IPS-15b (cell line): ENCODE measurements at regions not wholly inside any gene's neighbourhood (a gene's known extent, or its start where the extent isn't known, plus 50 kb on each side); places are given as distances from the start of the nearest gene placed in this dataset.
"Not testable (repeated sequence)": the region's sequence is repeated elsewhere in the genome, so short reads cannot be mapped to it uniquely, and the experiment has no call there.

Source experiments
- H3K27me3 ChIP-seq: one replicate; pipeline ENCODE4 v1.6.1; 2013; ENCODE audit warnings: low read length; ENCODE audit not compliant: control insufficient read depth, insufficient read depth
- H3K36me3 ChIP-seq: one replicate; pipeline ENCODE4 v1.6.1; 2013; ENCODE audit warnings: low read length; ENCODE audit not compliant: control insufficient read depth, insufficient read depth
- H3K4me1 ChIP-seq: one replicate; pipeline ENCODE4 v1.6.1; 2013; ENCODE audit warnings: mild to moderate bottlenecking, low read length; ENCODE audit not compliant: control insufficient read depth, insufficient read depth
- H3K4me3 ChIP-seq: one replicate; pipeline ENCODE4 v1.5.1; 2013; ENCODE audit warnings: low read depth, low read length
- H3K9ac ChIP-seq: one replicate; pipeline ENCODE4 v1.6.1; 2013; ENCODE audit warnings: low read depth, mild to moderate bottlenecking, low read length
- H3K9me3 ChIP-seq: one replicate; pipeline ENCODE4 v1.6.1; 2013; ENCODE audit warnings: mild to moderate bottlenecking, low read length; ENCODE audit not compliant: control insufficient read depth, insufficient read depth

DNA sequence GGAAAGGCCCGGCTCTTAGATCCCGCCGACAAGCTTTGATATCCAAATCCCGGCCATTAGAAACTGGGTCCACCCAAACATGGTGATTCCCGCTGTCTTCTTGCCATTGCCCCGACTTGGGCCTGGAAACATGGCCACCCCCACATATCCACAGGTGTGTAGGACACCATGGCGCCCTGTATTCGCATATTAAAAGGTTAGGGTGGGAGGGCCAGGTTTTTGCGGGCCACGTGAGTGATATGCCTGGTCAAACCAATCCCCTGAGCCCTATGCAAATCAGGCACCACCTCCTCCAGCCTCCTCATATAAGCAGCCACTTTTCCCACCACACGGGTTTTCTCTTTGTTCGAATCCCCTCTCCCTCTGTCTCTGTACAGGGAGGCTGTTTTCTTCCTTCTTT is 766.4 kb downstream of the UQCRFS1 start:
- no peaks in the 10 kb centered on the region for H3K9me3 ChIP-seq
- H3K4me1 ChIP-seq = peaks cover 17% of the 10 kb centered on the region
- H3K36me3 ChIP-seq = no peaks in the 10 kb centered on the region
- H3K27me3 ChIP-seq = no peaks in the 10 kb centered on the region
- H3K4me3 ChIP-seq = peak overlapping the region; percentile 3
- H3K9ac ChIP-seq = peak overlapping the region; percentile 63

DNA sequence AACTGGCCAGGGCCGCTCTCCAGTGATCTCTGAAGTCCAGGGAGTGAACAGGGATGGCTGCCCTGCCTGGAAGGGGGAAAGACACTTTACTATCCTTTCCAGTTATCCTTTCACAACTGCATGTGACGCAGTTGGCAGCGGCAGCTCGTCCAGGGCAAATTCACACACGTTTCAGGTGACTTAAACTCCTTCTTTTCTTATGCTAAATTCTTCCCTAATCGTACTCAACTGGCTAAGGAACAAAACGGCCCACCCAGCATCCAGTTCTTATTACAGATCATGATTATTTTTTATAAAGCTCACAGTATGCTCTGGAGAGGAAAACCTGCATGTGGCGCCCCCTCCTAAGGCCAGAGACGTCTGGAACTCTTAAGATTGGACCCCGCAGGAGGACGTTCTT is 767.1 kb downstream of the UQCRFS1 start:
- Histone ChIP-seq H3K4me3 (no peak overlapping the region), H3K4me1 (peaks cover 17% of the 10 kb centered on the region), H3K36me3 (no peaks in the 10 kb centered on the region), H3K27me3 (no peaks in the 10 kb centered on the region), H3K9ac (no peak overlapping the region), H3K9me3 (no peaks in the 10 kb centered on the region)

DNA sequence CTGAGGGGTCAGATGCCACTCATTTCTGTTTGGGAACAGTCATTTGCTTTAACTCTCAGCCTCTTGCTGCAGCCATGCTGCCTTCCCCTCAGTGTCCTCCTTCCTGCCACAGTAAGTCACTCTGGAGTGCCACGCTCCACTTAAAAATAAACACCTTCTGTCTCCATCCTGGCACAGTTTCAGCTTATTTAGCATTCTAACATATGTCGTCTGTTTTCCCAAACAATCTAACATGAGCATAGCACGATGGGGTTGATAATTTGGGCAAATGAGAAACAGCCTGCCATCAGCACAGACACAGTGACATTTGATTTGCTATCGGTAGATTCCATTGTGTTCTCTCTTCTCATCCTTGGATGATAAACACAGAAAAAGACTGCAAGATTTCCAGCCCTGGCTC is 768.6 kb downstream of the UQCRFS1 start:
- H3K36me3 ChIP-seq = no peaks in the 10 kb centered on the region
- no peak overlapping the region for H3K9ac ChIP-seq
- H3K9me3 ChIP-seq = no peaks in the 10 kb centered on the region
- no peaks in the 10 kb centered on the region for H3K27me3 ChIP-seq
- no peak overlapping the region for H3K4me3 ChIP-seq
- peaks cover 17% of the 10 kb centered on the region for H3K4me1 ChIP-seq

DNA sequence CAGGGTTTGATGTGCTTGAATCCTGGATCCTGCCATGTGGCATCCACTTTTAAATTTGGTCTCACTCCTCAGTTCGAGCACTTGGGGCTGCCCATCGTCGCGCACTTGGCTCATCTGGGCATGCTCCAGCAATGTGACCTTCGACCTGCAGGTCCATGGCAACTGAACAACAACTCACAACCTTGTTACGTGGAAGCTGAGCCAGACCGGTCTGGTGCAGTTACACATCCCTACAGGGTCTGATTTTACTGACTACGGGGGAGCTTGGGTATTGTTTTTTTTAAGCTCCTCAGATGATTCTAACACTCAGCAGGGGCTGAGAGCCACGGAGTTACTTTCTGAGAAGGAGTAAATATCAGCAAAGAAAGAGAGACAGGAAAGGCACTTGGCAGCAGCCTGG is 769.6 kb downstream of the UQCRFS1 start:
- H3K9ac ChIP-seq = no peak overlapping the region
- H3K4me3 ChIP-seq = no peak overlapping the region
- no peaks in the 10 kb centered on the region for H3K9me3 ChIP-seq
- H3K27me3 ChIP-seq = no peaks in the 10 kb centered on the region
- H3K36me3 ChIP-seq = no peaks in the 10 kb centered on the region
- peaks cover 17% of the 10 kb centered on the region for H3K4me1 ChIP-seq

DNA sequence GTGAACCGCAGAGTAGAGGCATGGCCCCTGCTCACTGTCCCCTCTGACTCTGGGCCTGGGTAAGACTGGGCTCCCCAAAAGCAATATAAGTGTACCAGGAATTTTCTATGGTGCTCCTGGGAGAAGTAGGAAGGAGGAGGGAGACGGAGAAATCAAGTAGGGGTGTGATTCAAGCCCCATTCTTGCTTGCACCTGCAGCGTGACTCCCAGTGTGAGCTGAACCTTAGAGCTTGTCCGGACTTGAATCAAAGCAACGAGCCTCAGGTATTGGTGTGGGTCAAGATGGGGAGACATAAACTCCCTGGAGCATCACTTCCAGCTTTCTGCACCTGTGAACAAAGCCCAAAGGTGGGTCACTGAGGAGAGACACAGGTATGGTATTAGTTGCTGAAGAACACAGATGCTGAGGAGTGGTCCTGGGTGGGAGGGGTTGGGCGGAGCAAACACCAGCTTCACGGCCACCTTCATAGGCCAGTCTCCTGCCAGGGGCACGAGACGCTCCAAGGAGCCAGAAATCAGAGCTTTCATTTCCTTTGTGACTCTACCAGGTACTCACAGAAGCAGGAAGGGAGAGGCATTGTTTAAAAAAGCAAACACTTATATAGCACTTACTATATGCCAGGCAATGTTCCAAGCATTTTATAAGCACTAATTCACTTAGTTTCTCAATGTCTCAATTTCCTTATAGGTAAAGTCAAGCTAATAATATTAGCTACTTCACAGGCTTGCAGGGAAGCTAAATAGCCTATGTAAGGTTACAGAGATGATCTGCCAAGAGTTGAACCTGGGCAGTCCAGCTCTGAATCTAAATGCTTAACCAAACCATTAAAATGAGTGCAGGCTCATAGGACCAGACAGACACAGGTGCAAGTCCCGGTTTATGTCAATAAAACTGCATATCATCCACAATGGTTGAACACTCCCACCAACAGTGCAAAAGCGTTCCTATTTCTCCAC is 775.3 kb downstream of the UQCRFS1 start:
- Histone ChIP-seq H3K4me3 (no peak overlapping the region), H3K9ac (no peak overlapping the region), H3K9me3 (peaks cover 5% of the 10 kb centered on the region), H3K27me3 (no peaks in the 10 kb centered on the region), H3K4me1 (no peaks in the 10 kb centered on the region), H3K36me3 (peaks cover 10% of the 10 kb centered on the region)

DNA sequence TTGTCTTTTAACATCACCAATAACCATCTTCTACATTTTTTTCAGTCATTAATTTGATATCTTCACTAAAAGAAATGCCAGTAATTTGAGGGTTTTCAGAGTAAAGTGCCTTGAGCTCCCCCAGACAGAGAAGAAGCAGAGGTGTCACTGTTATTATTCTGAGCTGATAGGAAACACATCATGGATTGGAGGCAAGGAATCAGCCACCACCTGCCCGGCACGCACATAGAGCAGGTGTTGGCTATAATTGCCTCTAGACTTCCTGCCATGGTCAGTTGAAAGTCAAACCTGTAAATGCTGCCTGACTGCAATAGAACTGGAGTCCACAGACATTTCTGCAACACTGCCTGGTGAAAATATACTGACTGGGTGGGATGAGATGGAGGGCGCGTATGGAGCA is 776.6 kb downstream of the UQCRFS1 start:
- Histone ChIP-seq H3K4me1 (no peaks in the 10 kb centered on the region), H3K4me3 (no peak overlapping the region), H3K27me3 (no peaks in the 10 kb centered on the region), H3K9me3 (peaks cover 5% of the 10 kb centered on the region), H3K36me3 (peaks cover 10% of the 10 kb centered on the region), H3K9ac (no peak overlapping the region)

DNA sequence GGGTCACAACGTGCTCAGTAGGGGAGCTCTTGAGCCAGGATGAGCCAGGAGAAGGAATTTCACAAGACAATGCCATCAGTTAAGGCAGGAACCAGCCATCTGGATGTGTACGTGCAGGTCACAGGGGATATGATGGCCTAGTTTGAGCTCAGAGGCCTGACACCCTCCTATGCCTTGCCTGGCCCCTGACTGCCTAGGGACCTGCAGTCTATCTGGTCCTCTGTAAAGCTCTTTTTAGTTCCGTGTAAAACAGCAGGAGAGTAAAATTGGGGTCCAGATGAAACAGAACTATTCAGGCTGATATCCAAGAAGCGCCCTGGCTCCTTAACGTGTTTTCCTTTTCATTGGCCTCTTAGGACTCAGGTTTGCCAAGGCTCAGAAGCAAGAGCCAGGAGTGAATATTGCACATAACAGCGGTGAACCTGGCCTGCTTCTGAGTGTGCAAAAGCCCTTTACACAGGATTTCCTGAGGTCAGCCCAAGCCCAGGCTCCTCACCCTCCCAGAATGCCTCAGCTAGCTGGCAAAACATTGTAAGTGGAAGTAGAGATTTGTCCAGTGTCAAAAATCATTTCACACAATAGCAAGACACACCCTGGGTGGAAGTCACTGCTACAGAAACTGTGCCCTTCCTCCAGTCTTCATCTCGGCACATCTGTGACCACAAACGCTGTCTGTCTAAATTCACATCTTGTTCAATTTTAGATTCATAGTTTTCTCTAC is 777.2 kb downstream of the UQCRFS1 start:
- Histone ChIP-seq H3K36me3 (peaks cover 10% of the 10 kb centered on the region), H3K9me3 (peaks cover 5% of the 10 kb centered on the region), H3K9ac (no peak overlapping the region), H3K4me1 (peaks cover 3% of the 10 kb centered on the region), H3K27me3 (no peaks in the 10 kb centered on the region), H3K4me3 (no peak overlapping the region)

DNA sequence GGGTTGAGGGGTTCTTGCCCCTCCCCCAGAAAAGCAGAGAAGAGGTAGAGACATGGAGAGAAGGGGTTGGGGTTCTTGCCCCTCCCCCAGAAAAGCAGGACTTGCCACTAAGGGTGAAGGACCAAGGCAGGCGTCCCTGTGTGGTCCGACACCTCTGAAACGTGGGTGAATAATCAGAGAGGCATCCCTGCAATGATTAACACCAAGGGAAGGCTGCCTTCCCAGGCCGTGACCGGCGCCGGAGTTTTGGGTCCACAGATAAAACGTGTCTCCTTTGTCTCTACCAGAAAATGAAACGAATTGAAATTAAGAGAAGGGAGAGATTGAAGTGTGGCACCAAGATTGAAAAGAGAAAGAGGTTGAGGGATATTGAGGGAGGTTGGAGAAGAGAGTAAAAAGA is 778.2 kb downstream of the UQCRFS1 start:
- not testable (repeated sequence) for H3K4me1 ChIP-seq, H3K27me3 ChIP-seq, H3K9me3 ChIP-seq, H3K4me3 ChIP-seq, H3K9ac ChIP-seq
- peaks cover 10% of the 10 kb centered on the region for H3K36me3 ChIP-seq

DNA sequence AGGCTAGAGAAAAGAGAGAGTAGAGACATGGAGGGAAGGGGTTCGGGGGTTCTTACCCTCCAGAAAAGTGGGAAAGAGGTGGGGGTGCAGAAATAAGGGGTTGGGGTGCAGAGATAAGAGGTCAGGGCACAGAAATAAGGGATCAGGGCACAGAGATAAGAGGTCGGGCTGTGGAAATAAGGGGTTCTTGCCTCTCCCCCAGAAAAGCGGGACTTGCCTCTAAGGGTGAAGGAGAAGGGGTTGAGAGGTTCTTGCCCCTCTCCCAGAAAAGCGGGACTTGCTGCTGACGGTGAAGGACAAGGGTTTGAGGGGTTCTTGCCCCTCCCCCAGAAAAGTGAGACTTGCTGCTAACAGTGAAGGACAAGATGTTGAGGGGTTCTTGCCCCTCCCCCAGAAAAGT is 778.6 kb downstream of the UQCRFS1 start:
- H3K9ac ChIP-seq, H3K4me1 ChIP-seq, H3K27me3 ChIP-seq, H3K9me3 ChIP-seq, H3K4me3 ChIP-seq: not testable (repeated sequence)
- peaks cover 10% of the 10 kb centered on the region for H3K36me3 ChIP-seq

DNA sequence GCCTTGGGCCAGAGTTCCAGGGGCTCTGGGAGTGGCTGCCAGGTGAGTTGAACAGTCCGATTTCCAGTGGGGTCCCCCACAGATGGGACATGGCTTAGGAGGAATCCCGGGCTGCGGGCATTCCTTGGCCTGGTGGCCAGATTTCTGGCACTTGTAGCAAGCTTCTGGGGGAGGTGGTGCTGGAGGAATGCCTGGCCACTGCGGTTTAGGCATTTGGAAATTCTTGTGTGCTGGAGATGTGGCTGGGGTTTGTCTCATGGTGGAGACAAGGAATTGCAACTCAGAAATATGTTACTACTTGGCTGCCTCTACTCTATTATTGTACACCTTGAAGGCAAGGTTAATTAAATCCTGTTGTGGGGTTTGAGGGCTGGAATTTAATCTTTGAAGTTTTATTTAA is 779.8 kb downstream of the UQCRFS1 start:
- peaks cover 10% of the 10 kb centered on the region for H3K36me3 ChIP-seq
- not testable (repeated sequence) for H3K4me1 ChIP-seq, H3K9me3 ChIP-seq, H3K9ac ChIP-seq, H3K27me3 ChIP-seq, H3K4me3 ChIP-seq

DNA sequence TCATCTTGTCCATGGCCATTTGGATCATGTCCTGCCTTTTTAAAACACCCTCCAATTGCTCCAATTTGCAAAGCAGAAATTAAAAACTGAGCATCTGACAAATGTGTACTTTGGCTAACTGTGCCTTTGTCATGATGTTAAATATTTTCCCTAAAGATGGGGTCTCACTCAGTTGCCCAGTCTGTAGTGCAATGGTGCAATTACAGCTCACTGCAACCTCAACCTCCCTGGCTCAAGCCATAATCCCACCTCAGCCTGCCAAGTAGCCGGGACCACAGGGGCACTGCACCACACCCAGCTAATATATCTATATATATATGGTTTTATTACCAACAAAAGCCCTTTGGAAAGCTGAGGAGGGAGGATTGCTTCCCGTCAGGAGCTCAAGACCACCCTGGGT is 782.7 kb downstream of the UQCRFS1 start:
- Histone ChIP-seq H3K27me3 (no peaks in the 10 kb centered on the region), H3K4me1 (peaks cover 8% of the 10 kb centered on the region), H3K36me3 (no peaks in the 10 kb centered on the region), H3K4me3 (no peak overlapping the region), H3K9ac (no peak overlapping the region), H3K9me3 (no peaks in the 10 kb centered on the region)

DNA sequence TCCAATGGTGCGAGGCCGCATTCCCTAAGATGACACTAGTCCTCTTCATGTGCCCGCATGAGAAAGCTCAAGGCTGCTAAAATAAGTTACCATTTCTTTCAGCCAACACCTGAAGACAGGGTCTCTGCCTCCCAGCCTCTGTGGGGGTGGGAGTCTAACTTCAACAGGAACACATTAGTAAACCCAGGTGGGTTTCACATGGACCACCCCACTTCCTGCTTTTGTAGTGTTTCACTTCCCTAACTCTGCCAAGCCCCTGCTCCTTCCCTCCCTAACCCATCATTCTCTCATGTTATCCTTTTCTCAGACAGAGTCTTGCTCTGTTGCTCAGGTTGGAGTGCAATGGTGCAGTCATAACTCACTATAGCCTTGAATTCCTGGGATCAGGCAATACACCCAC is 783.6 kb downstream of the UQCRFS1 start:
- no peaks in the 10 kb centered on the region for H3K27me3 ChIP-seq
- H3K4me1 ChIP-seq = peaks cover 12% of the 10 kb centered on the region
- no peak overlapping the region for H3K4me3 ChIP-seq
- no peak overlapping the region for H3K9ac ChIP-seq
- H3K36me3 ChIP-seq = no peaks in the 10 kb centered on the region
- H3K9me3 ChIP-seq = no peaks in the 10 kb centered on the region
